Neural progenitor cell (in vitro differentiated cells): ENCODE measurements at regions not wholly inside any gene's neighbourhood (a gene's known extent, or its start where the extent isn't known, plus 50 kb on each side); places are given as distances from the start of the nearest gene placed in this dataset.

Source experiments
- DNase-seq: peaks from one replicate; pipeline ENCODE4 v3.0.0-alpha.2; 2016; ENCODE audit warnings: low spot score
- H2AFZ ChIP-seq: fragments of 200-600 bp; sonication (generic); replicated peaks from 2 replicates; pipeline ENCODE4 v1.6.1; 2016; ENCODE audit warnings: antibody characterized with exemption
- H3F3A ChIP-seq: fragments of 200-600 bp; sonication (generic); 2 replicates; pipeline ENCODE4 v1.6.1; 2016; ENCODE audit warnings: antibody characterized with exemption, low read depth
- H3K27ac ChIP-seq: fragments of 200-600 bp; sonication (generic); 2 replicates; pipeline ENCODE4 v1.5.1; 2016; ENCODE audit warnings: mild to moderate bottlenecking
- H3K27me3 ChIP-seq: fragments of 200-600 bp; sonication (generic); 2 replicates; pipeline ENCODE4 v1.6.1; 2016; ENCODE audit warnings: mild to moderate bottlenecking, moderate library complexity
- H3K36me3 ChIP-seq: fragments of 200-600 bp; sonication (generic); 2 replicates; pipeline ENCODE4 v1.5.1; 2016
- H3K4me1 ChIP-seq: fragments of 200-600 bp; sonication (generic); 2 replicates; pipeline ENCODE4 v1.6.1; 2016; ENCODE audit warnings: mixed run types
- H3K4me2 ChIP-seq: fragments of 200-600 bp; sonication (generic); 2 replicates; pipeline ENCODE4 v1.6.1; 2016
- H3K4me3 ChIP-seq: fragments of 200-600 bp; sonication (generic); 2 replicates; pipeline ENCODE4 v1.5.1; 2016
- H3K79me2 ChIP-seq: fragments of 200-600 bp; sonication (generic); 2 replicates; pipeline ENCODE4 v1.6.1; 2016; ENCODE audit warnings: low read depth
- H3K9ac ChIP-seq: fragments of 200-600 bp; sonication (generic); 2 replicates; pipeline ENCODE4 v1.6.1; 2016
- H3K9me3 ChIP-seq: fragments of 200-600 bp; sonication (generic); 2 replicates; pipeline ENCODE4 v1.5.1; 2016; ENCODE audit warnings: low read depth
- H4K20me1 ChIP-seq: fragments of 200-600 bp; sonication (generic); 2 replicates; pipeline ENCODE4 v1.6.1; 2016; ENCODE audit warnings: low read depth
- H3K27ac Mint-ChIP-seq: 3 replicates; pipeline ENCODE4 v1.8.0; 2021; ENCODE audit warnings: mixed read lengths
- H3K27me3 Mint-ChIP-seq: 2 replicates; pipeline ENCODE4 v1.8.0; 2022; ENCODE audit warnings: low read depth, mild to moderate bottlenecking, inconsistent platforms, moderate library complexity, mixed read lengths; ENCODE audit not compliant: insufficient read depth
- H3K36me3 Mint-ChIP-seq: 3 replicates; pipeline ENCODE4 v1.8.0; 2021; ENCODE audit warnings: mixed read lengths
- H3K4me1 Mint-ChIP-seq: 3 replicates; pipeline ENCODE4 v1.8.0; 2021; ENCODE audit warnings: mixed read lengths
- H3K4me3 Mint-ChIP-seq: 3 replicates; pipeline ENCODE4 v1.8.0; 2021; ENCODE audit warnings: mild to moderate bottlenecking, moderate library complexity, mixed read lengths
- H3K9me3 Mint-ChIP-seq: 3 replicates; pipeline ENCODE4 v1.8.0; 2020; ENCODE audit warnings: mixed read lengths
- EZH2 ChIP-seq: fragments of 200-600 bp; sonication (generic); IDR thresholded peaks from 2 replicates; pipeline ENCODE4 v1.6.1; 2017; ENCODE audit warnings: antibody characterized with exemption, mild to moderate bottlenecking, moderate library complexity
- EZH2phosphoT487 ChIP-seq: fragments of 200-600 bp; sonication (generic); IDR thresholded peaks from 2 replicates; pipeline ENCODE4 v1.6.1; 2017; ENCODE audit warnings: antibody characterized with exemption
- TF ChIP-seq, protein P1 (sequence below): fragments of 200-600 bp; sonication (generic); IDR thresholded peaks from 2 replicates; pipeline ENCODE4 v1.5.1; 2017; ENCODE audit warnings: antibody characterized with exemption, mild to moderate bottlenecking

DNA sequence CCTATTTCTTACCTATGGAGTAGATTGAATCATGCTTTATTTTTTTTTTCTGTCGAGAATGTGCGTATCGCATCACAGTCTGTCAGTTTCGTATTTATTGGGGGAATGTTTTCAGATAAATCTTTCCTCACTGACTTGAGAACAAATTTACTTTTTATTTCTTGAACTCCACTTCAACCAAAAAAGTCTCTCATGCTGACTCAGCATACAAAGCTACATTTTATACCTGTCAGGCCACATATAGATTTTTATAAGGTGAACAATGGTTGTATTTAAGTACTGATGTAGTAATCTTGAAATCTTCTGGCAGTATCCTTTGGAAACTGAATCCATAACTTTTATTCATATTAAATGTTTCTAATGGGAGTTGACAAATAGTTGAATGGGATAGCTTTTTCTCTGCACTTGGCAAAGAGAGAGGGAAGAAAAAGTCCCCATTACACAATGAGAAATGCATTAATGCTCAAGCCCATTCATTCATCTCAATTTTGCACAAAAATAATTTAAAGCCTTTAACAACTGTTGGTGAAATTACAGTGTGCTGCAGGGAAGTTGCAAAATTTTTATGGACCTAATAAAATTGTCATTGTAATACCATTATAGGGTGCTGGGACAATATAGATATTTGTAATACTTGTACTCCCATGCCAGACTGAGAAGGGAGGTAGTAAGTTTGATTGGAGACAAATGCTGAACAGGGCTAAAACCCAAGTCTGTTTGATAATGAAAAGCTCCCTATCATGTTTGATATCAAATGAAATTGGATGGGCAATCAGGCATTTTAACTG is 367.6 kb downstream of the HLX start:
- no peaks in the 10 kb centered on the region for H3K4me1 ChIP-seq
- H3K27ac Mint-ChIP-seq, result no peak overlapping the region
- peaks cover 2% of the 10 kb centered on the region for H3K9me3 Mint-ChIP-seq
- no peaks in the 10 kb centered on the region for H3K4me1 Mint-ChIP-seq
- H3K27me3 ChIP-seq, result no peaks in the 10 kb centered on the region
- H3K4me2 ChIP-seq, result no peak overlapping the region
- no peaks in the 10 kb centered on the region for H4K20me1 ChIP-seq
- no peak overlapping the region for H2AFZ ChIP-seq
- no peaks in the 10 kb centered on the region for H3K36me3 Mint-ChIP-seq
- no peak for DNase-seq
- H3K9me3 ChIP-seq, result no peaks in the 10 kb centered on the region
- H3K27ac ChIP-seq, result no peak overlapping the region
- H3K4me3 ChIP-seq, result no peak overlapping the region
- H3K79me2 ChIP-seq, result no peaks in the 10 kb centered on the region
- no peak overlapping the region for H3K4me3 Mint-ChIP-seq
- no peaks in the 10 kb centered on the region for H3K36me3 ChIP-seq
- H3F3A ChIP-seq, result no peaks in the 10 kb centered on the region
- no peak overlapping the region for H3K9ac ChIP-seq
- TF ChIP-seq EZH2phosphoT487 (no peak), EZH2 (no peak)
- TF ChIP-seq, protein P1, sequence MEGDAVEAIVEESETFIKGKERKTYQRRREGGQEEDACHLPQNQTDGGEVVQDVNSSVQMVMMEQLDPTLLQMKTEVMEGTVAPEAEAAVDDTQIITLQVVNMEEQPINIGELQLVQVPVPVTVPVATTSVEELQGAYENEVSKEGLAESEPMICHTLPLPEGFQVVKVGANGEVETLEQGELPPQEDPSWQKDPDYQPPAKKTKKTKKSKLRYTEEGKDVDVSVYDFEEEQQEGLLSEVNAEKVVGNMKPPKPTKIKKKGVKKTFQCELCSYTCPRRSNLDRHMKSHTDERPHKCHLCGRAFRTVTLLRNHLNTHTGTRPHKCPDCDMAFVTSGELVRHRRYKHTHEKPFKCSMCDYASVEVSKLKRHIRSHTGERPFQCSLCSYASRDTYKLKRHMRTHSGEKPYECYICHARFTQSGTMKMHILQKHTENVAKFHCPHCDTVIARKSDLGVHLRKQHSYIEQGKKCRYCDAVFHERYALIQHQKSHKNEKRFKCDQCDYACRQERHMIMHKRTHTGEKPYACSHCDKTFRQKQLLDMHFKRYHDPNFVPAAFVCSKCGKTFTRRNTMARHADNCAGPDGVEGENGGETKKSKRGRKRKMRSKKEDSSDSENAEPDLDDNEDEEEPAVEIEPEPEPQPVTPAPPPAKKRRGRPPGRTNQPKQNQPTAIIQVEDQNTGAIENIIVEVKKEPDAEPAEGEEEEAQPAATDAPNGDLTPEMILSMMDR, result no peak
- H3K27me3 Mint-ChIP-seq, result no peaks in the 10 kb centered on the region

GRCh38 chr1:221251580-221251979 is 372.3 kb downstream of the HLX start:
- Histone ChIP-seq H2AFZ (no peak overlapping the region), H3K4me1 (no peaks in the 10 kb centered on the region), H3K27ac (no peak overlapping the region), H3K79me2 (no peaks in the 10 kb centered on the region), H3F3A (no peaks in the 10 kb centered on the region), H3K27me3 (no peaks in the 10 kb centered on the region), H3K4me3 (no peak overlapping the region), H3K9ac (no peak overlapping the region), H3K36me3 (no peaks in the 10 kb centered on the region), H4K20me1 (no peaks in the 10 kb centered on the region), H3K9me3 (no peaks in the 10 kb centered on the region), H3K4me2 (no peak overlapping the region)
- H3K4me3 Mint-ChIP-seq, result no peak overlapping the region
- H3K27ac Mint-ChIP-seq, result no peak overlapping the region
- H3K27me3 Mint-ChIP-seq, result no peaks in the 10 kb centered on the region
- DNase-seq, result no peak
- peaks cover 2% of the 10 kb centered on the region for H3K9me3 Mint-ChIP-seq
- no peaks in the 10 kb centered on the region for H3K36me3 Mint-ChIP-seq
- H3K4me1 Mint-ChIP-seq, result no peaks in the 10 kb centered on the region
- TF ChIP-seq EZH2phosphoT487, result no peak
- TF ChIP-seq, protein P1, result no peak
- TF ChIP-seq EZH2, result no peak

GRCh38 chr1:221254813-221255212 is 375.6 kb downstream of the HLX start:
- Mint-ChIP-seq H3K27me3 (no peaks in the 10 kb centered on the region), H3K4me1 (no peaks in the 10 kb centered on the region), H3K36me3 (no peaks in the 10 kb centered on the region), H3K4me3 (no peak overlapping the region), H3K27ac (no peak overlapping the region), H3K9me3 (peaks cover 20% of the 10 kb centered on the region)
- no peak overlapping the region for H3K27ac ChIP-seq
- no peaks in the 10 kb centered on the region for H3K4me1 ChIP-seq
- no peaks in the 10 kb centered on the region for H3F3A ChIP-seq
- TF ChIP-seq, protein P1, result no peak
- no peak for TF ChIP-seq EZH2phosphoT487
- no peak for TF ChIP-seq EZH2
- no peaks in the 10 kb centered on the region for H3K36me3 ChIP-seq
- H3K79me2 ChIP-seq, result no peaks in the 10 kb centered on the region
- no peak for DNase-seq
- no peaks in the 10 kb centered on the region for H3K27me3 ChIP-seq
- H4K20me1 ChIP-seq, result no peaks in the 10 kb centered on the region
- H3K9ac ChIP-seq, result no peak overlapping the region
- H3K9me3 ChIP-seq, result no peaks in the 10 kb centered on the region
- H3K4me3 ChIP-seq, result no peak overlapping the region
- no peak overlapping the region for H2AFZ ChIP-seq
- no peak overlapping the region for H3K4me2 ChIP-seq
